Sigmoid colon (tissue), 4 donors: ENCODE measurements at regions not wholly inside any gene's neighbourhood (a gene's known extent, or its start where the extent isn't known, plus 50 kb on each side); places are given as distances from the start of the nearest gene placed in this dataset.

Experiments
- CTCF ChIP-seq, 4 experiments: fragments of 450-650 bp in 3 of 4; fragments of 200-600 bp in 1 of 4; IDR thresholded peaks; one replicate each; pipeline ENCODE4 v1.5.1; 2016 to 2019; ENCODE audit warnings: antibody characterized with exemption in 4 of 4, mild to moderate bottlenecking in 3 of 4, moderate library complexity in 2 of 4
- EP300 ChIP-seq, 4 donors: sonication (generic); formaldehyde crosslinking; IDR thresholded peaks; one replicate each; pipeline ENCODE4 v1.6.1; 2017; ENCODE audit warnings: antibody characterized with exemption in 4 of 4

GRCh38 chr12:24133384-24133783, 183.9 kb upstream of the SOX5 start:
- no peak for TF ChIP-seq CTCF (IDR thresholded peaks at IDR 0.05)
- no peak for TF ChIP-seq EP300 (IDR thresholded peaks at IDR 0.05)
